Islet precursor cell (in vitro differentiated cells): ENCODE measurements at regions not wholly inside any gene's neighbourhood (a gene's known extent, or its start where the extent isn't known, plus 50 kb on each side); places are given as distances from the start of the nearest gene placed in this dataset.
A peak's percentile ranks its signal among the peaks of the same experiment; 100 is the strongest.

Source experiments
- DNase-seq: peaks from one replicate; pipeline ENCODE4 v3.0.0-alpha.2; 2018

- no peak for DNase-seq
These were observed 627.1 kb upstream of the SLC8A1 start for GRCh38 chr2:41079011-41079410.

- DNase-seq = no peak
These were observed 632.4 kb upstream of the SLC8A1 start for GRCh38 chr2:41084321-41084720.

- DNase-seq = no peak
These were observed 636.1 kb upstream of the SLC8A1 start for GRCh38 chr2:41087946-41088345.

GRCh38 chr2:41101281-41101680 is 649.4 kb upstream of the SLC8A1 start:
- no peak for DNase-seq

GRCh38 chr2:41109744-41110143 is 657.9 kb upstream of the SLC8A1 start:
- no peak for DNase-seq

- no peak for DNase-seq
These were observed 660.1 kb upstream of the SLC8A1 start for GRCh38 chr2:41111836-41112627.

GRCh38 chr2:41116106-41116797 is 664.4 kb upstream of the SLC8A1 start:
- DNase-seq = no peak

GRCh38 chr2:41119489-41119888 is 667.6 kb upstream of the SLC8A1 start:
- no peak for DNase-seq

GRCh38 chr2:41123341-41123740 is 671.5 kb upstream of the SLC8A1 start:
- no peak for DNase-seq

GRCh38 chr2:41127351-41127750 is 675.5 kb upstream of the SLC8A1 start:
- DNase-seq = no peak

- DNase-seq = no peak
These were observed 678.1 kb upstream of the SLC8A1 start for GRCh38 chr2:41129988-41130387.

GRCh38 chr2:41137031-41137430 is 685.1 kb upstream of the SLC8A1 start:
- no peak for DNase-seq

- no peak for DNase-seq
These were observed 689.4 kb upstream of the SLC8A1 start for GRCh38 chr2:41141146-41141791.

- DNase-seq = no peak
These were observed 690.6 kb upstream of the SLC8A1 start for GRCh38 chr2:41142478-41142877.

- DNase-seq = no peak
These were observed 693.2 kb upstream of the SLC8A1 start for GRCh38 chr2:41145066-41145465.

GRCh38 chr2:41149054-41149453 is 697.2 kb upstream of the SLC8A1 start:
- no peak for DNase-seq

GRCh38 chr2:41151746-41152145 is 699.9 kb upstream of the SLC8A1 start:
- no peak for DNase-seq

GRCh38 chr2:41152318-41152717 is 700.4 kb upstream of the SLC8A1 start:
- DNase-seq = no peak

- DNase-seq = peak; percentile 61
These were observed 708.5 kb upstream of the SLC8A1 start for GRCh38 chr2:41160439-41160838.

- DNase-seq = no peak
These were observed 715.1 kb upstream of the SLC8A1 start for GRCh38 chr2:41167014-41167413.

GRCh38 chr2:41169744-41170143 is 717.9 kb upstream of the SLC8A1 start:
- DNase-seq = no peak

GRCh38 chr2:41170589-41170988 is 718.7 kb upstream of the SLC8A1 start:
- DNase-seq = no peak

GRCh38 chr2:41180387-41180786 is 728.5 kb upstream of the SLC8A1 start:
- no peak for DNase-seq

- DNase-seq = no peak
These were observed 731.1 kb upstream of the SLC8A1 start for GRCh38 chr2:41182961-41183360.
